Right lobe of liver (tissue), 4 donors: ENCODE measurements at regions not wholly inside any gene's neighbourhood (a gene's known extent, or its start where the extent isn't known, plus 50 kb on each side); places are given as distances from the start of the nearest gene placed in this dataset.

Source experiments
- CTCF ChIP-seq, 4 donors: fragments of 200-600 bp in 3 of 4; fragments of 450-650 bp in 1 of 4; IDR thresholded peaks; one replicate each; pipeline versions ENCODE4 v1.5.1 to v1.8.0; 2016 to 2022; ENCODE audit warnings: antibody characterized with exemption in 4 of 4, mild to moderate bottlenecking in 2 of 4
- POLR2A ChIP-seq: fragments of 450-650 bp; IDR thresholded peaks from one replicate; pipeline ENCODE4 v1.6.1; 2017; ENCODE audit warnings: antibody characterized with exemption, mild to moderate bottlenecking
- donor health status: DM: no; HTN: no; CAD: no.
- donor health status: DM: no; HTN: no; CAD: no.
- donor health status: DM: no; HTN: yes; CAD: no.

GRCh38 chr12:30257618-30258017, 438.1 kb downstream of the IPO8 start:
- TF ChIP-seq CTCF (IDR thresholded peaks at IDR 0.05) (no peak), POLR2A (no peak)
